ENCODE measurements at regions not wholly inside any gene's neighbourhood (a gene's known extent, or its start where the extent isn't known, plus 50 kb on each side); places are given as distances from the start of the nearest gene placed in this dataset.

DNA sequence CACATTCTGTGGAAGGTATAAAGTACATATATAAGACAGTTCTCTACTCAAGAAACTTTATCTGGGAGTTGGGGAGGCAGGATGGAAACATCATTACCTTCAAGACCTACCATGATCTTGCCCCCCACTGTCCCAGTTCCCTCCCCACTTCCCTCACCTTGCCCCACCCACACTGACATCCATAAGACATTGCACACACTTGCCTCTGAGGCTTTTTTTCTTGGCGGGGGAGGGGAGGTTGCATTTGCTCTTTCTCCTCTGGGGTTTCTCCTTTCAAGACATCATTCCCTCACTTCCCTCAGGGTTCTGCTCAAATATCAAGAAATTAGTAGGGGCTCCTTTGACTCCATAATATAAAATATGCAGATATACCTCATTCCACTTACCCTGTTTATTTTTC is 276.0 kb downstream of the ARL4A start:
- ATAC-seq (no peak), DNase-seq (ENCODE audit: low spot score) (no peak)
- H3K4me1 Mint-ChIP-seq (ENCODE audit: low read depth in 2 of 2), result no peaks in the 10 kb centered on the region
- no peak overlapping the region for H3K27ac Mint-ChIP-seq
- H3K9me3 Mint-ChIP-seq, result peaks cover 3% of the 10 kb centered on the region
- no peak overlapping the region for H3K4me3 Mint-ChIP-seq
- no peaks in the 10 kb centered on the region for H3K36me3 Mint-ChIP-seq
- no peaks in the 10 kb centered on the region for H3K27me3 Mint-ChIP-seq

DNA sequence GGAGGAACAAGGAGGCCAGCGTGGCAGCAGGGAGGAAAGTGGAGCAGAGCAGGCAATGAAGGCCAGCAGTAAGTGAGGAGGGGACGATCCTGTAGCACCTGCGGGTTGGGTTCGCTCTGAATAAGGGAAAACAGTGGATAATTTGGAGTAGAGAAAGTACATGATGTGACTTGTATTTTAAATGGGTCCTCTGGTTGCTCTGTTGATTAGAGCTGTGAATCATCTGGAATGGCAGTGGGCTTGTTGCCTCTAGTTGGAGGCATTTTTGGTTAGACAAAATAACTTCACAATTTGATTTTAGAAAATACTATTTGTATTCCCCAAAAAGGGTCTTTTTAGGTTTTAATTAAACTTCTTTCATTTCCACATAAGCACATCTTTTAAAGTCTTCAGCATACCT is 277.4 kb downstream of the ARL4A start:
- no peak overlapping the region for H3K27ac Mint-ChIP-seq
- ATAC-seq, result no peak
- no peaks in the 10 kb centered on the region for H3K36me3 Mint-ChIP-seq
- no peaks in the 10 kb centered on the region for H3K4me1 Mint-ChIP-seq (ENCODE audit: low read depth in 2 of 2)
- H3K27me3 Mint-ChIP-seq, result no peaks in the 10 kb centered on the region
- no peak overlapping the region for H3K4me3 Mint-ChIP-seq
- DNase-seq (ENCODE audit: low spot score), result no peak
- peaks cover 3% of the 10 kb centered on the region for H3K9me3 Mint-ChIP-seq

DNA sequence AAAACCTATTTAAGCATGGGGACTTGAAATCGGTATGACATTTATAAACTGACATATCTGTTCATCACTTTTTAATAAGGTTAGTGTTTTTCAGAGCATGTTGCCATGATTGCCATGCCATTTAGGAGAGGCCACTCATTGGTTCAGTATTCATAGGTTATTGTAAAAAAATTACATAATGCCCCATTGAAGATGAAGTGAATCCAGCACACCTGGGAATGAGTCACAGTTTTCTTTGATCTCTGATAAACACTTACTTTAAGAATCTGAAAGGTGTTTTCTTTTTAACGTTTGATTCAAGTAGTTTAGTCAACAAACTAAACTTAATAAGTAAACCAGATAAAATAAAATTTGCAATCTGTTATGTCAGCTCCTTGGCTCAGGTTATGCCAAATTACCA is 278.3 kb downstream of the ARL4A start:
- Mint-ChIP-seq H3K27ac (no peak overlapping the region), H3K36me3 (no peaks in the 10 kb centered on the region), H3K4me1 (ENCODE audit: low read depth in 2 of 2) (no peaks in the 10 kb centered on the region), H3K9me3 (peaks cover 3% of the 10 kb centered on the region), H3K27me3 (no peaks in the 10 kb centered on the region), H3K4me3 (no peak overlapping the region)
- DNase-seq (ENCODE audit: low spot score) (no peak), ATAC-seq (no peak)

DNA sequence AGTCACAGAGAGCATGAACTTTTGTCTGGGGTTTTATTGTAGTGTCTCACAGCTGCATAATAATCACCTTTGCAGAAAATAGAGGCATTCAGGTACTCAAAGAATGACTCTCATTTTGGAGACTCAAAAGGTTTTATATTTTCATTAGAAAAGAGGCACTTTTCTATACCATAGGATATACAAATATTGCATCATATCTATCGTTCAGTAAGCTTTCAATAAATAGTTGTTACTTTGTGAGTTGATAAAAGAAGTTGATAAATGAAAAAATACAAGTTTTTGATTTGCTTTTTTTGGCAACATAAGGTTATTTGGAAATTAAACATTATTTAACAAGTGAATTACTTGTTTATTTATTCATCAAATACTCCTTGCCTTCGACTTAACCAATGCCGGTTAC is 279.9 kb downstream of the ARL4A start:
- ATAC-seq (no peak), DNase-seq (ENCODE audit: low spot score) (no peak)
- no peaks in the 10 kb centered on the region for H3K27me3 Mint-ChIP-seq
- H3K9me3 Mint-ChIP-seq, result peaks cover 3% of the 10 kb centered on the region
- H3K4me3 Mint-ChIP-seq, result no peak overlapping the region
- H3K36me3 Mint-ChIP-seq, result no peaks in the 10 kb centered on the region
- H3K4me1 Mint-ChIP-seq (ENCODE audit: low read depth in 2 of 2), result no peaks in the 10 kb centered on the region
- H3K27ac Mint-ChIP-seq, result no peak overlapping the region

DNA sequence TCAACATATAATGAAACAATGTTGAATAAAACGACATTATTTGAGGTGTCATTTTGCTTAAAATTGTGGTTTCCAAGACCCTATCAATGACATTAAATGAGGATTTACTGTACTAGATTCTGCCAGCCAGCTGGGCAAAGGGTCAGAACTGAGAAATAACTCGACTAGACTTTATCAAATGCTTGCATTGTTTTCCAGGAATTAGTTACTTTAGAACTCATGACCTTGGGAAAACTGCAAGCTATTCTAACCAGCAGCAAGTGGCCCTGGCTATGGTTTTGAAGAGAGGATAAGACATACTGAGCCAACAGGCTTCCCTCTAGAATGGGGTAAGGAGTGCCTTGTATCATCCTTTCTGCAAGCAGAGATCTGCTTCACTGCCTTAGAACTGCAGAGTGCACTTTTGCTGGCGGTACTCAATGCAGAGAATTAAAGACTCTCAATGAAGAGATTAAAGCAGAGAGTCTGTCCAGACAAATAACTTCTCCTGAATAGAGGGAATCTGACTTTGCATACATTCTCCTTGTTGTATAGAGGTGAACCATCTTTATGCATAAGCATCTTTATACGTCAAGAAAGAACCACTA is 281.5 kb downstream of the ARL4A start:
- Mint-ChIP-seq H3K4me1 (ENCODE audit: low read depth in 2 of 2) (no peaks in the 10 kb centered on the region), H3K36me3 (no peaks in the 10 kb centered on the region), H3K9me3 (peaks cover 3% of the 10 kb centered on the region), H3K27me3 (no peaks in the 10 kb centered on the region), H3K4me3 (no peak overlapping the region), H3K27ac (no peak overlapping the region)
- ATAC-seq (no peak), DNase-seq (ENCODE audit: low spot score) (no peak)

DNA sequence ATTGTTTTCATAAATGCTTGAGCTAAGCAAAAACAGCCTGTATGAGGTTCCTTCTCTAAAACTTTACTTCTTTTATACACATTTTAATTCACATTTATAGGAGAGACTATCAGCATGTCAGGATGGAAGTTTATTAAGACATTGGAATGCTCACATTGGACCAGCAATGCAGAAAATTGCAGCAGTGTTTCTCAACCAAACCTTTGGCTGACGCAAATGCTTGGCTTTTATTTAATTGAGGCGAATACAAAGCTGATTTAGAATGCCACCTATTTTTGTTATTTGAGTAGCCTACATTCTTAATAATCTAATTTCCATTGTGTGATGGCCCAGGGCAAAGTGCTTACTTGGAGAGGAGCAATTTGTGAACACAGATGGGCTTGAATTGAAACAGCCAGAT is 283.2 kb downstream of the ARL4A start:
- no peaks in the 10 kb centered on the region for H3K27me3 Mint-ChIP-seq
- H3K4me1 Mint-ChIP-seq (ENCODE audit: low read depth in 2 of 2), result no peaks in the 10 kb centered on the region
- DNase-seq (ENCODE audit: low spot score) (no peak), ATAC-seq (no peak)
- H3K4me3 Mint-ChIP-seq, result no peak overlapping the region
- H3K27ac Mint-ChIP-seq, result no peak overlapping the region
- peaks cover 6% of the 10 kb centered on the region for H3K9me3 Mint-ChIP-seq
- H3K36me3 Mint-ChIP-seq, result no peaks in the 10 kb centered on the region

DNA sequence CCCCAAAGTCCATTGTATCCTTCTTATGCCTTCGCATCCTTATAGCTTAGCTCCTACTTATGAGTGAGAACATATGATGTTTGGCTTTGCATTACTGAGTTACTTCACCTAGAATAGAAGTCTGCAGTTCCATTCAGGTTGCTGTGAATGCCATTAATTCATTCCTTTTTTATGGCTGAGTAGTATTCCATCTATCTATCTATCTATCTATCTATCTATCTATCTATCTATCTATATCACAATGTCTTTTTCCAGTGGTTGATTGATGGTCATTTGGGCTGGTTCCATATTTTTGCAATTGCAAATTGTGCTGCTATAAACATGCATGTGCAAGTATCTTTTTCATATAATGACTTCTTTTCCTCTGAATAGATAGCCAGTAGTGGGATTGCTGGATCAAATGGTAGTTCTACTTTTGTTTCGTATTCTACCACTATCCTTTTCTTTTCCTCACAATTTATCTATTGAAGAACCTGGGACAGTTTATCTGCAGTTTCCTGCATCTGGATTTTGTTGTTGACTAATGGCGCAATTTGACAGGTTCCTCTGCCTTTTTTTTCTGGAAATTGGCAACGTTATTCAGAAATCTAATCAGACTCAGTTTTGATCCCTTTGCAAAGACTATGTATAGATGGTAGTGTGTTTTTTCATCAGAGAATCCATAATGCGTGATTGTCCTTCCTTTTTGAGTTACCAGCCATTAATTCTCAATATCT is 287.2 kb downstream of the ARL4A start:
- DNase-seq (ENCODE audit: low spot score) (no peak), ATAC-seq (no peak)
- Mint-ChIP-seq H3K4me1 (ENCODE audit: low read depth in 2 of 2) (no peaks in the 10 kb centered on the region), H3K27me3 (no peaks in the 10 kb centered on the region), H3K36me3 (no peaks in the 10 kb centered on the region), H3K27ac (no peak overlapping the region), H3K9me3 (peaks cover 6% of the 10 kb centered on the region), H3K4me3 (no peak overlapping the region)

DNA sequence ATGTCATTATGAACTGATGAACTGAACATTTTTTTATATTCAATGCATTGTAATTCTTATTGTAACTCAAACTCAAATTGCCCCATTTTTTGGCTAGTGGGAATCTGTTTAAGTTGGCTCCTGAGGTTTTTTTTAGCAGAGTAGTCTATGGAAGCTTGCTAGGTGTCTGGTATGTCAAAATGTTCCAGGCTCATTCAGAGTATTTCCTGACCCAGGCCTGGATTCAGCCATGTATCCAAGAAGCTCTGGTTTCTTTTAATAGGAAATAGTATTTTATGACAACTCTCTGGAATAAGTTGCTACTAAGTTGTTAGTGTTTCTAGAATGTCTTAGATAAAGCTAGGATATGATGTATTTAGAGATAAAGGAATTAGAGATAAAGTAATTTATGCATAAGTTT is 288.0 kb downstream of the ARL4A start:
- no peak overlapping the region for H3K27ac Mint-ChIP-seq
- no peak for ATAC-seq
- H3K9me3 Mint-ChIP-seq, result peaks cover 6% of the 10 kb centered on the region
- H3K4me3 Mint-ChIP-seq, result no peak overlapping the region
- no peaks in the 10 kb centered on the region for H3K27me3 Mint-ChIP-seq
- no peaks in the 10 kb centered on the region for H3K4me1 Mint-ChIP-seq (ENCODE audit: low read depth in 2 of 2)
- DNase-seq (ENCODE audit: low spot score), result no peak
- no peaks in the 10 kb centered on the region for H3K36me3 Mint-ChIP-seq

DNA sequence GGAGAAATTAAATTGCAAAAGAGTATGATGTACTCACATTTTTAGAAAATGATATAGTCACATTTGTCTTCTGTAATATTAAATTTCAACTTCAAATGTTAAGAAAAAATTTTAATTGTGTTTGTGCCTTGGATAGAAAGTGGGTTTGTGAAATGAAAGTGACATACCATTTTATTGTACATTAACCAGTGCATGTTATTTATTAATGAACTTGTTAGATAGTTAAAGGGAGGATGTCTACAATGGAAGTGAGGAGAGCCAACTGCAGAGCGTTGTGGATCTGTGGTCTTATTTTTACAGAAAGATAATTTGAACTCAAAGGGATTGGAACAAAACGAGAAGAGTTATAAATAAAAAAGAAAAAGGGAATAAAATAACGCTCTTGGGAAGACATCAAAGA is 291.7 kb downstream of the ARL4A start:
- Mint-ChIP-seq H3K9me3 (peaks cover 9% of the 10 kb centered on the region), H3K4me3 (no peak overlapping the region), H3K36me3 (no peaks in the 10 kb centered on the region), H3K27me3 (no peaks in the 10 kb centered on the region), H3K4me1 (ENCODE audit: low read depth in 2 of 2) (no peaks in the 10 kb centered on the region), H3K27ac (no peak overlapping the region)
- no peak for ATAC-seq
- DNase-seq (ENCODE audit: low spot score), result no peak

DNA sequence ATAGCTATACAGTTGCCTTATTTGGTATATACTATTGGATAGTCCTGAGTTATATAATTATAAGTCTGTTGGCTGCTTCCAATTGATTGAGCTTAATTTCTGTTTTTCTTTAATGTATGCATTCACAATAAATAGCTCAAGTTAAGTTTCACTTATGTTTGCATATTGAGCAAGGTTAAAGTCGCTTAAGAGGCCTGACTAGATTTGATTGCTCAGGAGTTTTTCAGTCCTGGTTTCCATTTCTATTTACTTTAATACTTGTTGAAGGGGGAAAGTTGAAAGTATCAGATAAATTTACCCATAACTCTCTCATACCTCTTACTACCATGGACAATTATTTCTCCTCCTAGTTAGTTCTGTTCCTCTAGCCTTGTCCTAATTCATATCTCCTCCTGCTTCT is 294.7 kb downstream of the ARL4A start:
- H3K9me3 Mint-ChIP-seq, result peaks cover 2% of the 10 kb centered on the region
- no peak overlapping the region for H3K27ac Mint-ChIP-seq
- no peak for DNase-seq (ENCODE audit: low spot score)
- ATAC-seq, result no peak
- H3K4me1 Mint-ChIP-seq (ENCODE audit: low read depth in 2 of 2), result no peaks in the 10 kb centered on the region
- no peak overlapping the region for H3K4me3 Mint-ChIP-seq
- no peaks in the 10 kb centered on the region for H3K27me3 Mint-ChIP-seq
- H3K36me3 Mint-ChIP-seq, result no peaks in the 10 kb centered on the region

DNA sequence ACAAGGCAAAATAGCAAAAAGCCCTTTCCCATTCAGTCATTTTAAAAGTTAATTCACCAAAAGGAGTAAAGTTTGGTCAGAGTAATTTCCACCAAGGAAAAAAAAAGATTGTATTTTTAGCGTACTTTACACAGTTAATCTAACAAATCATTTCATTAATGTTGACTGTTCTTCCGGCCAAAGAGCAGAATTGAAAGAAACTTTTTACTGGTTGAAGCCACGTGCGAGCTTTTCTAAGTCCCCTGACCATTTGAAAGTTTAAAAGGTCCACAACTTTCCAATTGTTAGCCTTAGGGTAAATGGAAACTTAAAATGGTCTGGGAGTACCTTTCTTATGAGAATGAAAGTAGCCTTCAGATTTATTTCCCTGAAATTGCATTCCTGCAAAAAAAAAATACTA is 296.7 kb downstream of the ARL4A start:
- Mint-ChIP-seq H3K27ac (no peak overlapping the region), H3K4me1 (ENCODE audit: low read depth in 2 of 2) (no peaks in the 10 kb centered on the region), H3K27me3 (no peaks in the 10 kb centered on the region)

DNA sequence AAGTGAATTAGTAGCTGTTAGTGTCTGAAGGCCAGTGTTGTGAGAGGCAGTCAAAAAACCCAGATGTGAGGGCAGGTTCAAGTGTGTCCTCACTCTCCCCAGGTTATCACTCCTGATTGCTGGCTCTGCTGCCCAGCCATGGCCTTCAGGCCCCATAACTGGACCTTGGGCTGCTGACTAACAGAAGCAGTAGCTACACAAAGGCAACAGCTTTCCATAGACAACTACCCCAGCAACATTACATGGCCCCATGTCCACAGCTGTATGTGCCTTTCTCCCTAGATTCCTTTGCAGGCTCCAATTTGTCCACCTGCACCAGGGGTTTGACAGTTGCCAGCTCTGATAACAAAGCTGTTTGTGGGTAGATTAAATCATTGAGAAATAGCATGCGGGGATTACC is 297.8 kb downstream of the ARL4A start:
- ATAC-seq (no peak), DNase-seq (ENCODE audit: low spot score) (no peak)
- H3K4me3 Mint-ChIP-seq, result no peak overlapping the region
- H3K27me3 Mint-ChIP-seq, result no peaks in the 10 kb centered on the region
- no peaks in the 10 kb centered on the region for H3K36me3 Mint-ChIP-seq
- H3K4me1 Mint-ChIP-seq (ENCODE audit: low read depth in 2 of 2), result no peaks in the 10 kb centered on the region
- H3K9me3 Mint-ChIP-seq, result peaks cover 2% of the 10 kb centered on the region
- no peak overlapping the region for H3K27ac Mint-ChIP-seq

More for the DNA sequence above, 296.7 kb downstream of the ARL4A start:
- no peak for DNase-seq (ENCODE audit: low spot score)
- H3K9me3 Mint-ChIP-seq, result peaks cover 2% of the 10 kb centered on the region
- ATAC-seq, result no peak
- H3K4me3 Mint-ChIP-seq, result no peak overlapping the region
- no peaks in the 10 kb centered on the region for H3K36me3 Mint-ChIP-seq

DNA sequence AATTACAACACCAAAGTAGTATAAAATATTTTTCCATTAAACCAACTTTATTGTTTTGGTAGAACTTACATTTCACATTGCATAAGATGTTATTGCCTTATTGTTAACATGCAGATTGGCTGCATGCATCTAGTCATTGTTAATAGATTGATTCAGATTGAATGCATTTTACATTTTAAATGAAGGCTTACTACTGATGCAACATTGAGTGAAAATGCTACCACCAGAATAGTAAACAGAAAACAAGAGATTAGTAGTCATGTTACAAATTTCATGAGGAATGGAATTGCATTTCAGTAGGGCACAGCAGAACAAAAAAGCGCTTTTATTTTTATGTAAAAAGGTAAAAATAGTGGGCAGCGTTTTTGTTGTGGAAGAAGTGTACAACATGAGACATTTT is 298.3 kb downstream of the ARL4A start:
- no peak overlapping the region for H3K4me3 Mint-ChIP-seq
- H3K27me3 Mint-ChIP-seq, result no peaks in the 10 kb centered on the region
- H3K9me3 Mint-ChIP-seq, result peaks cover 2% of the 10 kb centered on the region
- ATAC-seq (no peak), DNase-seq (ENCODE audit: low spot score) (no peak)
- H3K27ac Mint-ChIP-seq, result no peak overlapping the region
- no peaks in the 10 kb centered on the region for H3K36me3 Mint-ChIP-seq
- H3K4me1 Mint-ChIP-seq (ENCODE audit: low read depth in 2 of 2), result no peaks in the 10 kb centered on the region

DNA sequence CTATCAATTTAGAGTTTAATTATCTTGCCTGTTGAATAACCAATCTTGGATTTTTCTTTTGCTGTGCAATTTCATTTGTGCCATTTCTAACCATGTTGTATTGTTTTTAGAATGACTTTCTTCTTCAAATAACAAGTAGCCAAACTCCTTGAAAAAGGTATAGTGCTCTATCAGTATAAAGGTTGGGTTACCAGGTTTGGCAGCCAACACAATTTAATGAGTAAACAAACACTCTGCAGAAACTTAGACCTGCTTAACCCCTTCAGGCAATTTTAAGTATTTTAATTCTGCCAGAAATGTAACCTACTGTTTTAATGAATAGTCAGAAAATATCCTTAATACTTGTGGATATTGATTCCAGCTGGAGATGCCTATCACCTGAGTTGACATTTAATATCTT is 299.8 kb downstream of the ARL4A start:
- no peak overlapping the region for H3K4me3 Mint-ChIP-seq
- no peak for DNase-seq (ENCODE audit: low spot score)
- ATAC-seq, result no peak
- no peaks in the 10 kb centered on the region for H3K27me3 Mint-ChIP-seq
- H3K4me1 Mint-ChIP-seq (ENCODE audit: low read depth in 2 of 2), result no peaks in the 10 kb centered on the region
- H3K9me3 Mint-ChIP-seq, result peaks cover 2% of the 10 kb centered on the region
- H3K27ac Mint-ChIP-seq, result no peak overlapping the region
- no peaks in the 10 kb centered on the region for H3K36me3 Mint-ChIP-seq

DNA sequence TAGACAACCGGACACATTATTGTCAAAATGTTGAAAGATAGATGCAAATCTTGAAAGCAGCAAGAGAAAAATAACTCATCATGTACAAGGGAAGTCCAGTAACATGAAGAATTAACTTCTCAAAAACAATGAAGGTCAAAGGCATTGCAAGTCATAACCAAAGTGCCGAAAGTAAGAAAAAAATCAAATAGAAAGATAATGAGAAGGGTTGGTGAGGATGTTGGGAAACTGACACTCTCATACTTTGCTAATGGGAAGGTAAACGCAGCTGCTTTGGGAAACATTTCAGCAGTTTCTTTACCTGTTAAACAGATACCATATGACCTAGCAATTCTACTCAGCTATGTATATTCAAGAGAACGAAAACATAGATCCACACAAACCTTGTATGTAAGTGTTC is 303.0 kb downstream of the ARL4A start:
- ATAC-seq (no peak), DNase-seq (ENCODE audit: low spot score) (no peak)
- no peaks in the 10 kb centered on the region for H3K27me3 Mint-ChIP-seq
- no peaks in the 10 kb centered on the region for H3K9me3 Mint-ChIP-seq
- H3K4me1 Mint-ChIP-seq (ENCODE audit: low read depth in 2 of 2), result no peaks in the 10 kb centered on the region
- no peaks in the 10 kb centered on the region for H3K36me3 Mint-ChIP-seq
- no peak overlapping the region for H3K4me3 Mint-ChIP-seq
- H3K27ac Mint-ChIP-seq, result no peak overlapping the region

All from natural killer cell treated with Interleukin-12 subunit alpha and Interleukin-12 subunit beta and Interleukin-15 and Interleukin-18, amount 100 ng/mL, for 72 hours (primary cell).